ENCODE measurements at regions not wholly inside any gene's neighbourhood (a gene's known extent, or its start where the extent isn't known, plus 50 kb on each side); places are given as distances from the start of the nearest gene placed in this dataset.
A peak's percentile ranks its signal among the peaks of the same experiment; 100 is the strongest.

GRCh38 chr5:163938595-163938994 is 433.2 kb downstream of the MAT2B start:
- no peak for DNase-seq (ENCODE audit: insufficient read length, low spot score, missing footprints)
- H3K27ac ChIP-seq (ENCODE audit: low read depth, low read length): no peak overlapping the region
- H3K27me3 ChIP-seq (ENCODE audit: insufficient read depth, low read length): no peaks in the 10 kb centered on the region
- no peaks in the 10 kb centered on the region for H3K79me2 ChIP-seq (ENCODE audit: insufficient read depth, low read length)
- no peak overlapping the region for H3K4me3 ChIP-seq (ENCODE audit: insufficient read depth, low read length)
- TF ChIP-seq CTCF (IDR thresholded peaks at IDR 0.05; ENCODE audit: extremely low read depth, low read depth, low read length): no peak
- H3K4me2 ChIP-seq (ENCODE audit: insufficient read depth, low read length): no peak overlapping the region
- H3K9me3 ChIP-seq (ENCODE audit: low read depth, low read length): no peaks in the 10 kb centered on the region
- H3K36me3 ChIP-seq (ENCODE audit: insufficient read depth, low read length): no peaks in the 10 kb centered on the region
- H3K4me1 ChIP-seq (ENCODE audit: insufficient read depth, low read length): no peaks in the 10 kb centered on the region
- H4K20me1 ChIP-seq (ENCODE audit: insufficient read depth, low read length): no peaks in the 10 kb centered on the region
- H2AFZ ChIP-seq (ENCODE audit: low read length): no peak overlapping the region

- Histone ChIP-seq H3K27me3 (ENCODE audit: insufficient read depth, low read length) (no peaks in the 10 kb centered on the region), H3K4me2 (ENCODE audit: insufficient read depth, low read length) (no peak overlapping the region), H3K79me2 (ENCODE audit: insufficient read depth, low read length) (no peaks in the 10 kb centered on the region), H3K27ac (ENCODE audit: low read depth, low read length) (no peak overlapping the region), H3K4me3 (ENCODE audit: insufficient read depth, low read length) (no peak overlapping the region), H2AFZ (ENCODE audit: low read length) (no peak overlapping the region), H3K36me3 (ENCODE audit: insufficient read depth, low read length) (no peaks in the 10 kb centered on the region), H4K20me1 (ENCODE audit: insufficient read depth, low read length) (no peaks in the 10 kb centered on the region), H3K9me3 (ENCODE audit: low read depth, low read length) (no peaks in the 10 kb centered on the region), H3K4me1 (ENCODE audit: insufficient read depth, low read length) (no peaks in the 10 kb centered on the region)
- DNase-seq (ENCODE audit: insufficient read length, low spot score, missing footprints): no peak
- TF ChIP-seq CTCF (IDR thresholded peaks at IDR 0.05; ENCODE audit: extremely low read depth, low read depth, low read length): no peak
Measured at GRCh38 chr5:163941079-163941478, 435.7 kb downstream of the MAT2B start.

- Histone ChIP-seq H3K27me3 (ENCODE audit: insufficient read depth, low read length) (no peaks in the 10 kb centered on the region), H3K4me3 (ENCODE audit: insufficient read depth, low read length) (no peak overlapping the region), H3K4me2 (ENCODE audit: insufficient read depth, low read length) (no peak overlapping the region), H4K20me1 (ENCODE audit: insufficient read depth, low read length) (no peaks in the 10 kb centered on the region), H3K9me3 (ENCODE audit: low read depth, low read length) (no peaks in the 10 kb centered on the region), H3K4me1 (ENCODE audit: insufficient read depth, low read length) (no peaks in the 10 kb centered on the region), H3K36me3 (ENCODE audit: insufficient read depth, low read length) (no peaks in the 10 kb centered on the region), H3K79me2 (ENCODE audit: insufficient read depth, low read length) (no peaks in the 10 kb centered on the region), H3K27ac (ENCODE audit: low read depth, low read length) (no peak overlapping the region), H2AFZ (ENCODE audit: low read length) (no peak overlapping the region)
- TF ChIP-seq CTCF (IDR thresholded peaks at IDR 0.05; ENCODE audit: extremely low read depth, low read depth, low read length): no peak
- peak; percentile 32 for DNase-seq (ENCODE audit: insufficient read length, low spot score, missing footprints)
Measured at GRCh38 chr5:163943546-163943945, 438.1 kb downstream of the MAT2B start.

GRCh38 chr5:163944738-163945137 is 439.3 kb downstream of the MAT2B start:
- TF ChIP-seq CTCF (IDR thresholded peaks at IDR 0.05; ENCODE audit: extremely low read depth, low read depth, low read length): no peak
- H3K4me1 ChIP-seq (ENCODE audit: insufficient read depth, low read length): no peaks in the 10 kb centered on the region
- H3K79me2 ChIP-seq (ENCODE audit: insufficient read depth, low read length): no peaks in the 10 kb centered on the region
- no peak overlapping the region for H3K27ac ChIP-seq (ENCODE audit: low read depth, low read length)
- no peak overlapping the region for H3K4me3 ChIP-seq (ENCODE audit: insufficient read depth, low read length)
- H3K27me3 ChIP-seq (ENCODE audit: insufficient read depth, low read length): no peaks in the 10 kb centered on the region
- H4K20me1 ChIP-seq (ENCODE audit: insufficient read depth, low read length): no peaks in the 10 kb centered on the region
- DNase-seq (ENCODE audit: insufficient read length, low spot score, missing footprints): no peak
- H3K36me3 ChIP-seq (ENCODE audit: insufficient read depth, low read length): no peaks in the 10 kb centered on the region
- no peak overlapping the region for H3K4me2 ChIP-seq (ENCODE audit: insufficient read depth, low read length)
- no peak overlapping the region for H2AFZ ChIP-seq (ENCODE audit: low read length)
- no peaks in the 10 kb centered on the region for H3K9me3 ChIP-seq (ENCODE audit: low read depth, low read length)
